NT2/D1 (cell line): ENCODE measurements at regions not wholly inside any gene's neighbourhood (a gene's known extent, or its start where the extent isn't known, plus 50 kb on each side); places are given as distances from the start of the nearest gene placed in this dataset.

Source experiments
- SUZ12 ChIP-seq: IDR thresholded peaks from 2 replicates; pipeline ENCODE4 v1.6.1; 2011; ENCODE audit not compliant: insufficient read length, insufficient read depth; ENCODE audit errors: extremely low read depth
- YY1 ChIP-seq: IDR thresholded peaks from 2 replicates; pipeline ENCODE4 v1.6.1; 2011; ENCODE audit not compliant: insufficient read length, insufficient read depth

DNA sequence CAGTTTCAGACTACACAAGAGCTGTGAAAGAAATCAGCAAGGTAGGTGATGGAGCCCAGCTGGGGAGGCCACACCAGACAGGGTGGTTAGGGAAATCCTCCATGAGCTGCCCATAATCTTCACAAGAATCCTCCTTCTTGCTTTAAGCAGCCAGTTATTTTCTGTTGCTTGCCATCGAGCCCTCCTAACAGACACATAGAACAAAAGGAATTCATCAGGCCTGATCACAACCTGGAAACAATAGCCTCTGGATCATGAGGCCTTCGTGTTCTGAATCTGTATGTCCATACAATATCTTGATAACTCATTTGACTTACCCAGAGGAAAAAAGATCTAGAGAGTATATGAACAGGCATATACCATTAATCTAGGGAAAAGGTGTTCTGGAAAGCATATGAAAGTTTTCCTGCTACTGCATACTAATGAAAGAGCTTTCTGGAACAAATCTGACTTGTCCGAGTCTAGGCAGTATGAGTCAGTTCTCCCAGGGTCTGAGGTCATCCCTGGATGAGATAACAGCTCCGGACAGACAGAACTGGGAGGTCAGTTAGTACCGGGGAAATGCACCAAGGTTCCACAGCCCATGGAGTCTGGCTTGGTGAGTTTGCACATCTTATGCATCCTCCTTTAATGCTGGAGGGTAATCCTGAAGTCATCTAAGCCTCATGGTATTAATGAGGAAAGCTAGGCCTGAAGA lies 52.8 kb upstream of the ELK3 start:
- TF ChIP-seq YY1 (no peak), SUZ12 (no peak)
